Mesodermal cell (in vitro differentiated cells): ENCODE measurements at regions not wholly inside any gene's neighbourhood (a gene's known extent, or its start where the extent isn't known, plus 50 kb on each side); places are given as distances from the start of the nearest gene placed in this dataset.

Experiments
- H3K27ac ChIP-seq: 2 replicates; pipeline ENCODE4 v1.7.0; 2013; ENCODE audit warnings: mild to moderate bottlenecking, low read depth, low read length, moderate library complexity; ENCODE audit not compliant: severe bottlenecking
- H3K36me3 ChIP-seq: 2 replicates; pipeline ENCODE4 v1.7.1; 2013; ENCODE audit warnings: mild to moderate bottlenecking, low read length, moderate library complexity; ENCODE audit not compliant: control insufficient read depth, insufficient read depth
- H3K4me1 ChIP-seq: one replicate; pipeline ENCODE4 v1.7.1; 2013; ENCODE audit warnings: mild to moderate bottlenecking, low read length; ENCODE audit not compliant: insufficient read depth, control insufficient read depth, poor library complexity, severe bottlenecking
- H3K4me3 ChIP-seq: 2 replicates; pipeline ENCODE4 v1.7.0; 2013; ENCODE audit warnings: low read length, control low read depth, mild to moderate bottlenecking; ENCODE audit not compliant: insufficient read depth, poor library complexity, severe bottlenecking; ENCODE audit errors: extremely low read depth
- H3K9me3 ChIP-seq: 2 replicates; pipeline ENCODE4 v1.7.1; 2013; ENCODE audit warnings: mild to moderate bottlenecking, low read length, moderate library complexity; ENCODE audit not compliant: control insufficient read depth
- WGBS, 2 experiments: methylation state at CpG; one replicate each; pipeline ENCODE4 v1.1.5; 2013; ENCODE audit warnings: missing lambda C conversion rate in 2 of 2; ENCODE audit not compliant: insufficient coverage in 2 of 2; 5-methylcytosine and 5-hydroxymethylcytosine counted together

DNA sequence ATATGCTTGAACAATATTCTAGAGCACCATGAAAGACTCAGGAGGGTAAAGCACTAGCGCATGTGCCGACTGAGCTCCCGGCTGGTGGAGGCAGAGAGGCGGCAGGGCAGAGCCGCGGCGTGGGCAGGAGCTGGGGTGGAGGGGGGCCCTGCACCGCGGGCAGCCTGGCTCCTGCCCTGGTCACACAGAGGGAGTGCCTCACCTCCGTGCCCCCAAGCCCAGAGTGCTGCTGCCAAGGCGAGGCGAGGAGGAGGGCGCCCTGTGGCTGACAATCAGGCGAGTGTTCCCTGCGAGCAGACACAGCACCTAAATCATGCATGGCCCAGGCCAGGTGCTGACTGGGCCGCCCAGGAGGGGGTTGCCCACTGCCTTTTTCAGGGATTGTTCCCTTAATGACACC lies 105.8 kb upstream of the TNRC6C start:
- H3K4me3 ChIP-seq: no peak overlapping the region
- H3K9me3 ChIP-seq: no peaks in the 10 kb centered on the region
- no peak overlapping the region for H3K27ac ChIP-seq
- no peaks in the 10 kb centered on the region for H3K4me1 ChIP-seq
- WGBS, 2 experiments: 83 to 93% methylated on average over 11 to 16 of the region's 16 CpGs
- H3K36me3 ChIP-seq: no peaks in the 10 kb centered on the region

DNA sequence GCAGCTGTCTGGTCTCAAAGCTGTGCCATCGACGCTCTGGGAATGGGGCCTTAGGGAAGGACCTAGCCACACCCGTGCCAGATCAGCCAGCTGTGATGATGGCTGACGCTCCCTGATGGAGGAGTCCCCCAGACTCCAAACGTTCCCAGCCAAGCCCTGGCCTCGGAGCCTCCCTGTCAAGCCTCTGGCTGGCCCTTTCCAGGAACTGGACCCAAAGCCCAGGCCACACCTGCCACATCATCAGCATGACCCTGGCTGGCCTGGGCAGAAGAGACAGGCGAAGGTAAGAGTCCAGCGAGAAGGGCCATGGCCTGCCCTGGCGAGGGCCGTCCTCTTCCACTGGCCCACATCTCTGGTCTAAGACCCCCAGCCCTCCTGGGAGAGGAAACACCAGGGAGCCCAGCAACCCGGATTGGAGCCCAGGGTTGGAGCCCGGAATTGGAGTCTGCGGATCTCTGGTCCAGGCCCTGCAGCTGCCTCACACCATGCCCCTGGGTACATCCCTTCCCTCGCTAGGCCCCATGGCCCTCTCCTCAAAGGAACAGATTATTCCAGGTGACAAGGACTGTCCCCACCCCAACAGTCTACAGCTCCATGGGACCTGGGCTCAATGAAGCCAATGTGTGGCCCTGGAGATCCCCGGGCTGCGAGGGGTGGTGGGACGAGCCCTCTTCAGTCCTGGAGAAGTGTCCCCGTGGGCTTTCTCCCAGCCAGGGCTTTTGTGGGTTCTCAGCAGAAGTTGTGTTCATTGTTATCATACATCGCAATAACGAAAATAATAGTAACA lies 105.1 kb upstream of the TNRC6C start:
- H3K27ac ChIP-seq: no peak overlapping the region
- no peaks in the 10 kb centered on the region for H3K9me3 ChIP-seq
- H3K36me3 ChIP-seq: no peaks in the 10 kb centered on the region
- no peak overlapping the region for H3K4me3 ChIP-seq
- H3K4me1 ChIP-seq: no peaks in the 10 kb centered on the region
- WGBS, 2 experiments: 88 to 94% methylated on average over 16 to 18 of the region's 20 CpGs

DNA sequence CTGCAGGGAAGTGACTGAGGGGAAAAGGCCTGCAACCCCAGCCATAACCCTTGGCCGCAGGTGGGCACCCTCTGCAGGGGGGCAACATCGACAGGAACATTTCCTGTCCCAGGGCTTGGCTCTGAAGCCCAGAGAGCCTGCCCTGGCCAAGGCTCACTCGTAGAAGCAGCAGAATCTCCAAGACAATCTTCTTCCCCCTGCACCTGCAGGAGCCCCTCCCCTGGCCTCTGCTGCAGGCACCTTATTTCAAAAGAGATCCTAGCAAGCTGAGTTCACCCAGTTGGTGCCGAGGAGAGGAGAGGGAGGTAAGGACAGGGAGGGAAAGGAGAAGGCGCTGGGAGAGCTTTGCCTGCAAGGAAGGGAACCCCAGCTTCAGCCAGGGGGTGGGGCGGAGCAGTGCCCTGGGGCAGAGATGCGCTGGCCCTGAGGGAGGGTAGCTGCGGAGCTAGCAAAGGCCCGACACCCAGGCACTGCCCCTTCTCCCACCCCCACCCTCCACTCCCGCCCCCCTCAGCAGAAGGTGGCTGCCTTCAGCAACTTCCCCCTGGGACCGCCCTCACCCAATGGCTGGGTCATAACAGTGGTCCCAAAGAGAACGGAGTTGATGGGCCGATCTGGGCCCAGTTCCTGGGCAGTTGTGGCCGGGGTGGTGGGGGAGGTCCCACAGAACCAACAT lies 104.3 kb upstream of the TNRC6C start:
- no peaks in the 10 kb centered on the region for H3K9me3 ChIP-seq
- H3K4me1 ChIP-seq: no peaks in the 10 kb centered on the region
- no peak overlapping the region for H3K4me3 ChIP-seq
- 74 to 85% methylated on average over 5 to 12 of the region's 14 CpGs for WGBS, 2 experiments
- no peak overlapping the region for H3K27ac ChIP-seq
- H3K36me3 ChIP-seq: no peaks in the 10 kb centered on the region

DNA sequence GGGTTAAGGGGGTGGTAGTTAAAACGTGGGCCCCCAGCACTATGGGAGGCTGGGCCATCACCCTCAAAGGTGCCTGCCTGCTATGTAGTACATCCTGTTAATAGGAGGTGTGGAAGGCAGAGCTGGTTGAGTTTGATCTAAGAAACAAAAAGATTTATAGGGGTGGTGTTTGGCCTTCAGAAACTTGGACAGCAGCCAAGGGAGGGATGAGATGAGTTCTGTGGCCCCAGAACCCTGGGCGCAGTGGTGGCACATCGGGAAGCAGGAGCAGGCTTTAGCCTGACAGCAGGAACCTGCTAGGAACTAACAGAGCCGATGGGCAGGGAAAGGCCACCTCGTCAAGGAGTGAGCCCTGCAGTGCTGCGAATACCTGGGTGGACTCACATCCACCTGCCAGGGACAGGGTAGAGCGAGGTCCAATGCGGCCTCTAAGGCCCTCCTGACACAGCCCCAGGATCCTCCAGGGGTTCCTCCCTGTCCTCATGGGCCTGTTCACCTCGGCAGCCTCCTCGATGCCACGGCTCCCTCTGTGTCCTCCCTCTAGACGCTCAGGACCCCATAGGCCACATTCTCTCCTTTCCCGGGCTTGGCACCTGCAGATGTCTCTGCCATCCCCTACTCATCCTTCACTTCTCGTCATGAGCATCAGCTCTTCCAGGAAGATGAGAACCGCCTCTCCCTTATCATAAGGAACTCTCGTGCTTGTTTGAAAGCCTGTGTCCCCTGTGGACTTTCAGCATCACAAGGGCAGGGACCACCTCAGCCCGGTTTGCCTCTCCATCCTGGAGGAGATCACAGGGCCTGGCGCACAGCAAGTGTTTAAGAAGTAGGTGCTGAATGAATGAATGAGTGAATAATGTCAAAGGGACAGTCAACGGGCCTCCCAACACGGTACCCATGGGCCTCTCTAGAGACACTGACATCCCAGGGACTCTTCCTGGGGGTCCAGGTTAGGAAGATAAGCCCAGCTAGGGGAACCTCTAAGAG lies 103.5 kb upstream of the TNRC6C start:
- no peak overlapping the region for H3K27ac ChIP-seq
- H3K4me1 ChIP-seq: no peaks in the 10 kb centered on the region
- H3K4me3 ChIP-seq: no peak overlapping the region
- WGBS, 2 experiments: 93 to 95% methylated on average over 18 to 20 of the region's 20 CpGs
- H3K9me3 ChIP-seq: no peaks in the 10 kb centered on the region
- H3K36me3 ChIP-seq: no peaks in the 10 kb centered on the region

DNA sequence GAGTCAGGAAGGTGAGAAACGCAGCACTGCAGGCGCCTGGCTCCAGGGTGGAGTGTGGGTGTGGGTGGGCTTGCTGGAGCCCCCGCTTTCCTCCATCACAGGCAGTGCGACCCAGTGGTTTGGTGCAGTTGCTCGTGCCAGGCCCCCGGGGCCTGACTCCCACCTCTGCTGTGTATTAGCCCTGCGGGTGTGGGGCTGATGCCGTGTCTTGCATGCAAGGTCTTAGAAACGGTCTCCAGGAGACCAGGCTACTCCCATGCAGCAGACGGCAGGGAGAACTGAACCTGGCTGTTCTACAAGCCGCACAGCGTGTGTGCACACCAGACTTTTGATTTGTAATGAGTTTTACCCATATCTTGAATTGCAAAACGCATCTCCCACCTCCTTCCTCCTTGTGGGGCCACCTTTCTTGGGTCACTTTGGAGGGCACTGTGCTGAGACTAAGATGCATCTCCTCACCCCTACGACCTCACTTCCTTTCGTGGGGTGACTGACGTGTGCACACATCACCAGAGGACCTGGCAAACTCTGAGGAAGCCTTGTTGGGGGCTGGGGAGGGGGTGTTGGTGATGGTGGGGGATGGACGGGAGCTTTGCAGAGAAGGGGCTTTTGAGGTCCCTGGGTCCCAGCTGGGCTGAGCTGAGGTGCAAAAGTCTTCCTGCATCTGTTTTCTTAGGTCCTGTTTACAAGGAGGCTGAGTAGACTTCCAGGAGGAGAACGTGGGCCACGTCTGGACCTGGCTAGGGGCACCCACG lies 101.8 kb upstream of the TNRC6C start:
- H3K36me3 ChIP-seq: no peaks in the 10 kb centered on the region
- 78 to 93% methylated on average over 12 to 14 of the region's 20 CpGs for WGBS, 2 experiments
- H3K9me3 ChIP-seq: no peaks in the 10 kb centered on the region
- H3K4me1 ChIP-seq: no peaks in the 10 kb centered on the region
- no peak overlapping the region for H3K4me3 ChIP-seq
- H3K27ac ChIP-seq: no peak overlapping the region

DNA sequence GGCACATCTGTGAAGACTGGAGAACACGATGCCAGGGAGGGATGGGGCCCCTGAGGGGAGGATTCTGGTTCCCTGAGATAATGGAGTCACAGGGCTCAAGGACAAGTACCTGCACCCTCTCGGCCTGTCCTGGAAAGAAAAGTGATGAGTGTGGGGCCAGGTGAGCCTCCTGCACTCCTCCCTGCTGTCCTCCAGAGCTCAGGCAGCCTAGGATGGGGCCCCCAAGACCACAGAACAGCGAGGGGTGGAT lies 101.3 kb upstream of the TNRC6C start:
- H3K9me3 ChIP-seq: no peaks in the 10 kb centered on the region
- no peak overlapping the region for H3K27ac ChIP-seq
- H3K36me3 ChIP-seq: no peaks in the 10 kb centered on the region
- no peaks in the 10 kb centered on the region for H3K4me1 ChIP-seq
- WGBS, 2 experiments: 93 to 100% methylated on average over 3 of the region's 3 CpGs
- H3K4me3 ChIP-seq: no peak overlapping the region

DNA sequence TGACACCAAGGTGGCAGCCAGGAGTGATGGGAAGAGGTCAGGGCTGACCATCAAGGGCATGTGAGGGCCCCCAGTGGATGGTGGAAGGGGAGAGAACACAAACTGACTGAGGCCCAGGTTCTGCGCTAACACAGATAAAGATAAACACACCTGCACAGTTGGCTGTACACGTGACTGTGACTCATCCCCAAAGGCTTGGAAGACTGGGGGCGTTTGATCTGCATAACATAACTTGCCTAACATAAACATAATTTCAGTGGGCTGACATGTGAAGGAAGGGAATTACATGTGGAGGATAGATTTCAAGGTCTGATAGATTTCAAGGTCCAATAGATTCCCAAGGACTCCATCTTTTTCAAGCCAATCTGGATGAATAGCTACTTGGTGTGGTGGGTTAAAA lies 100.9 kb upstream of the TNRC6C start:
- H3K4me3 ChIP-seq: no peak overlapping the region
- WGBS, 2 experiments: 100% methylated on average over 1 of the region's 3 CpGs; no CpG with 5 or more reads in 1 of the 2 experiments

DNA sequence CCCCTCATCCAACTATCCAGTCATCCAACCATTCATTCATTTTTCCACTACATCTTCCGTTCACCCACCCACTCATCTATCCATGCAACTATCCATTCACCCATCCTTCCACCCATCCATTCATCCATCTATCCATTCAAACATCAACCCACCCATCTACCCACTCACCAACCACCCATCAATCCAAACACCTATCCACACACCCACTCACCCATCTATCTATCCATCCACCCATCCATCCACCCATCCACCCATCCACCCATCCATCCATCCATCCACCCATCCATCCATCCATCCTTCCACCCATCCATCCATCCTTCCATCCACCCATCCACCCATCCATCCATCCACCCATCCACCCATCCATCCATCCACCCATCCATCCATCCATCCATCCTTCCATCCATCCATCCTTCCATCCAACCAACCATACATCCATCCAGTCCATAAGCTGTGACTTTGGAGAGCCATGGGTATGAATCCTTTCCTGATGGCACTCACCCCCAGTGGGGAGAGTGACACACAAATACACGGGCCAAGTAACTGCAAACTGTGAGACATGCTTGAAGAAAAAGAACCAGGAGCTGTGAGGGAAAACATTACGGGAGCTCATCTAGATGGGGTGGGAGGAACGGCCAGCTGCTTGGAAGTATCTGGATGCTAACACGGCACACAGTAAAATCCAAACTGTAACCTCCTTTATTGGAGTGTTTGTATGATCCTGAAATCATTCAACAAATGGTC lies 100.0 kb upstream of the TNRC6C start:
- Histone ChIP-seq H3K4me1 (no peaks in the 10 kb centered on the region), H3K9me3 (no peaks in the 10 kb centered on the region), H3K27ac (no peak overlapping the region), H3K36me3 (no peaks in the 10 kb centered on the region), H3K4me3 (no peak overlapping the region)
- 94 to 96% methylated on average over 3 to 4 of the region's 5 CpGs for WGBS, 2 experiments

More for the DNA sequence above, 100.9 kb upstream of the TNRC6C start:
- Histone ChIP-seq H3K9me3 (no peaks in the 10 kb centered on the region), H3K4me1 (no peaks in the 10 kb centered on the region), H3K36me3 (no peaks in the 10 kb centered on the region), H3K27ac (no peak overlapping the region)

DNA sequence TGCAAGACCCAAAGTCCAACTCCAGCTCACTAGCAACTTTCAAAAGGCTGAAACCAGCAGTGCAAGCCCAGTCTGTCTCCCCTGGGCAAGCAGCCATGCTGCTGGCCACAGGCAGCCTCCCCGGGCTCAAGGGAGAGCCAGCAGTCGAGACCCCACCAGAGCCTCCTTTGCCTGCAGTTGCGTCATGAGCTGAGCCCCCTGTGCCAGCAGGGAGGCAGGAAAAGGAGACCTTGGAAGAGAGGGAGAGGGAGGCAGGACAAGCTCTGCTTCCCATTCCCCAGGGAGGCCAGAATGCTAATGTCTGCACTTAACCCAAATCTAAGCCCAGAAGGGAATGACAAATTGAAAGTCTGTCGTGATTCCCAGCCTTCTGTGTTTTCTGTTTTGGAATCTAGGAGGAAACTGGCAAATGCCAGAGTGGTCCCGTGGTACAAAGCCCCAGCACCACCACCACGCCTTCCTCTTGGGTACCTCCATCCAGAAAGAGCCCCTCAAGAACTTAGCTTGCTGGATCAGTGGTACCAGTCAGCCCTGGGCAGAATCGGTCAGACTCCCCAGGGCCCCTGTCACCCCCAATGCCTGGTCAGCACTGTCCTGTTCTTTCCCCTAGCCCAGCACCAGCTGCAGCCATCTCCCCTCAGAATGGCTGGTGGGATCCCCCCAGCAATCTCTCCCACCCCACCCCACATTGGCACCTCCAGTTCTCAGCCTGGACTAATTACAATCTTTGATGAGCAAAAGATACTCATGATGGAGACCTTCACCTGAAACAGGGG lies 99.3 kb upstream of the TNRC6C start:
- H3K9me3 ChIP-seq: no peaks in the 10 kb centered on the region
- H3K36me3 ChIP-seq: no peaks in the 10 kb centered on the region
- H3K27ac ChIP-seq: no peak overlapping the region
- H3K4me3 ChIP-seq: no peak overlapping the region
- peaks cover 8% of the 10 kb centered on the region for H3K4me1 ChIP-seq
- WGBS, 2 experiments: 84% methylated on average over 5 to 6 of the region's 7 CpGs
